Activated T-cell treated with anti-CD3 and anti-CD28 coated beads for 4 hours (primary cell): ENCODE measurements at regions not wholly inside any gene's neighbourhood (a gene's known extent, or its start where the extent isn't known, plus 50 kb on each side); places are given as distances from the start of the nearest gene placed in this dataset.

ENCODE experiments used
- DNase-seq: peaks from one replicate; pipeline ENCODE4 v3.0.0-alpha.2; 2020

- DNase-seq = no peak
Measured at GRCh38 chr2:64380853-64381527, 73.0 kb upstream of the LGALSL start.

DNA sequence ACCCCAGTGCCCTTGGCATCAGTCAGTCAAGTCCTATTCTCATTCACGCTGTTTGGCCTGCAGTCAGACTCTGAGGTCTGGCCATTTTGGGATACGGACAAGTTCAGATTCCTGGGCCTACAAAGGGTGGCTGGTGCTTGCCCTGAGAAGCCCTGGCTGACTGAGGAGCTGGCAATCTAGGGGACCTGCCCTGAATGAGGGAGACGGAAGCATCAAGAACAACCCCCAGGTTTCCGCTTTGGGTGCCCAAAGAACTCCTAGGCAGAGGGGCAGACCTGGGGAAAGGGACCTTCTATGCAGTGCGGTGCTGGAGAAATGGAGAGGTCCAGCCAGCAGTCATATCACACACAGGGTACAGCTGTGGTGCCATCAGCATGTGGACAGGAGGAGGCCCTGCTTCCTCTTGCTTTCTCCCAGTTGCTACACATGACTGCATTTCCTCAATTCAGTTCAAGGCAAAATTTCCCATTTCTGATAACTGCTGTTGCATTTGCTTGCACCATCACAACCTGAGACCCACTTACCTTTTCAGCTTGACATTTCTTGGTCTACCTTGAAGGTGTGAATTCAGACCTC is 70.9 kb upstream of the LGALSL start:
- DNase-seq = no peak

GRCh38 chr2:64383881-64384280 is 70.1 kb upstream of the LGALSL start:
- DNase-seq = no peak

- no peak for DNase-seq
Measured at GRCh38 chr2:64386676-64387075, 67.3 kb upstream of the LGALSL start.

DNA sequence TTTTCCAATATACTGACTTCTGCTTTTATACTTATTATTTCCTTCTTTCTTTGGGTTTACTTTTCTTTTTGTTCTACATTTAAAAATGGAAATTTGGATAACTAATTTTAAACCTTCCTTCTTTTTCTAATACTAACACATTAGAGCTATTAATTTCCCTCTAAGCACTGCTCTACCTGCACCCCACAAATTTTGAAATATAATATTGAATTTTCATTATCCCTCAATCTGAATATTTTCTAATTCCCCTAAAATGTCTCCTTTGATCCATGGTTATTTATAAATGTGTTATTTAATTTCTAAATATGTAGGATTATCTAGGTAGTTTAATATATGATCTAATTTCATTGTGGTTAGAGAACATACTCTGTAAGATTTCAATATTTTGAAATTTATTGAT is 63.4 kb upstream of the LGALSL start:
- DNase-seq = no peak

DNA sequence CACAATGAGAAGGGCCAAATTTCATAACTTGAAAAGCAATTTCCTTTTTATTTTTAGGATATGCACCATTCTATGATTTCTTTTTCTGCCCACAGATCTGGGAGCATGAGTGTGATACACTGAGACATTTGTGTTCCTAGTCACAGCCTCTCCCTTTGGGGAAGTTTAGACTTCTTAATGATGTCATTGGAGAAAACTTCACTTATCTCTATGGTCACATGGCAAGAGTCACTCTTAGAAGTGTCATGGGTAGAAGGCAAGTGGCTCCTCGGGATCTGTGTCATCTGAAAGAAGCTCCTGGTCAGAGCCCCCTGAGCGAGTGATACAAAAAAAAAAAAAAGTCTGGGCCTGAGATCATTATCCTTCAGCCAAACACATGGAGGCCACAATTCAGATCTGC is 62.5 kb upstream of the LGALSL start:
- DNase-seq = no peak

- no peak for DNase-seq
Measured at GRCh38 chr2:64391940-64392339, 62.0 kb upstream of the LGALSL start.

GRCh38 chr2:64392529-64392928 is 61.4 kb upstream of the LGALSL start:
- no peak for DNase-seq

GRCh38 chr2:64393383-64394010 is 60.5 kb upstream of the LGALSL start:
- DNase-seq = no peak

DNA sequence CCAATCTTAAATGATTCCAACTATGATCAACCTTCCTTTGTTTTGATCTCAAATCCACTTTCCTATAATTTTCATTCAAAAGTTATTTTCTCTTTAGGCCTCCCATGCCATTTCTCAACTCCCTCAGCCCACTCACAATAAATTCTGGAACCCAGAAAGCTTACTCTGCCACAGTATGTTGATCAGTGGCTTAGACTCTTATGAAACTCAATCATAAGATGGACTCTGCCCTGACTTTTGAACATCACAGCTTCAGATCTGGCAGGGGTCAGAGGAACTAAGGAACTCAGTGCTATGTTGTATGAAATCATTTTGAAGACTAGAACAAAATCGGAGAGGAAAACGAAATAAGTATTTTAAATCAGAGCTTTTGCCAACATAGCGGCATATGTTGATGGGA is 59.8 kb upstream of the LGALSL start:
- DNase-seq = no peak

DNA sequence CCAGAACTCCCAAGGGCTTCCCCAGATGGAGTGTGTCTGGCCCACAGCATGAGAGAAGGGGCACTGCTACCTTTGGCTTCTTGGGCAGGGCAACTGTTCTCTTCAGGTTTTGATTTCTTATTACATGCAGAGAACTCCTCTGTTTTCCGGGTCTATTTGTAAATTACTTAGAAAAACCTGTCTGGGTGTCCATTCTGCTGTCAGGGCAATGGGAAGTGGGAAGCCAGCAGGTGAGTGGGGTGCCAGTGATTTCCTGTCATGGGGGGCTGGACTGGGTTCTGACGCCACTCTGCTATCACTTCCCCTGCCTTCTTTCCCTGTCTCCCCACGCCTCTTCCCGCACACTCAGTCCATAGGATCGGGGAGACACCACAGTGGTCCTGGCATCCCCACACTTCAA is 58.0 kb upstream of the LGALSL start:
- DNase-seq = no peak

GRCh38 chr2:64396551-64396950 is 57.4 kb upstream of the LGALSL start:
- DNase-seq = no peak

GRCh38 chr2:64398516-64399129 is 55.3 kb upstream of the LGALSL start:
- no peak for DNase-seq

- DNase-seq = no peak
Measured at GRCh38 chr2:64399521-64399920, 54.4 kb upstream of the LGALSL start.

GRCh38 chr2:64400105-64400728 is 53.7 kb upstream of the LGALSL start:
- no peak for DNase-seq

DNA sequence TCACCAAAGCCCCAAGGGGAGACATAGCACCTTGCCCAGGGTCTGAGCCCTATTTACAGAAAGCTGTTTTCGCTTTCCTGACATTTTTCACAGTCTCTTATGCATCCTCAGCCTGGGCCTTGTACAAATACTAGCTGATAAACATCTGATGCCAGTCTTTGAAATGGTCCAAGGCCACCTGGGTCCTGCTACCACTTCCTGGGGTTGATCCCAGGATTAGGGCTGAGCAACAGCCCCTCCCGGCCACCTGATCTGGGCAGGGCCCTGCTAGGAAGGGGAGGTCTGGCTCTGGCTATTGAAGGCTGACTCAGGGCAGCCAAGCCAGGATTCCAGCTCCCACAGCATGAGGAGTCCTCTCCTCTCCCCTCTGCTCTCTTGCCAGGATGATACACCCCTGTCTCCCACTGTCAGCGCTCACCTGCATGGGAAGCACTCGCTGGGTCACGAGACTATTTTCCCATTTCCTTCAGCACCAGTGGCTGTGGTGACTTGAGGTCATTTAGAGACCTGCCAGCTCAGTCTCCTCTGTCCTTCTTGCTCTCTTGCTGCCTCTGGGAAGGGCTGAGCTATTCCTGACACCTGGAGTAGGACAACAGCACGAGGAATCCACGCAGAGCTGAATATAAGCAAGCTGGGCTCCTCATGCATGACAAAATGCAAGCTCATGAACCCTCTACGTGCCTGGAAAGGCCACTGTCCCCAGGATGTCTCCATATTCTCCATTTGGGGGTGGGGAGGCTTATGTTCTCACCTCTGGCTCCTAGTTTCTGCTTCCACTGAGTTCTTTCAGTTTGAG is 53.0 kb upstream of the LGALSL start:
- no peak for DNase-seq

DNA sequence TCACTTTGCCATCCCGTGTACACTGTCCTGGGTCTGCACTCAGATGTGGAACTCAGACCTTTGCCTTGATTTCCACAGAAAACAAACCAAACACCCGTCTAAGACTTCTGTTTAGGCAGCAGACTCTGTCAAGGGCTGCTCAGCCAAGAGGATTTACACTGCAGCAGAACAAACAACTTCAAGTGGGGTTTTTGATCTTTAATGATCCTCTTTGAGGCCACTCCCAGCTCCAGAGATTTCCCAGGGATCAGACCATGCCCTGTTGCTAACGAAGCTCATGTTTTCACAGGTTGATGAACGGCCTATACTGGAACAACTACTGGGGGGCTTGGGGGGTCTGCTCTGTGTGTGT is 52.5 kb upstream of the LGALSL start:
- no peak for DNase-seq

DNA sequence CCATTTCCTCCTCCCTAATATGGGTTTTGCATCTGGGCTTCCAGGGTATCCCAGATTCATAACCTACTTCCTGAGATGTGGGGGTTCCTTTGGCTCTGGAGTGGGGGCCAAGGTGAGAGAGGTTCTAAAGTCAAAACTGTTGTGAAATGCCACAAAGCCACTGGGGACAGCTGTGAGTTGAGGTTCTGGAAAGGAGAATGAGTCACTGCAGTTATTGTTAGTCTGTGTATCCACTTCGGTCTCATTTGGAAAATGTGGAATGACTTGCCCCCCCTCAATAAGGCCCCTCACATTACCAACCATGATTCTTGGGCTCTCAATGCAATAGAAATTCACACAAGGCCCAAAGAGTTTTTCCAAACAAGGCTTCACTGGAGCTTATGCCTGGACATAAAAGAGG is 51.1 kb upstream of the LGALSL start:
- no peak for DNase-seq

DNA sequence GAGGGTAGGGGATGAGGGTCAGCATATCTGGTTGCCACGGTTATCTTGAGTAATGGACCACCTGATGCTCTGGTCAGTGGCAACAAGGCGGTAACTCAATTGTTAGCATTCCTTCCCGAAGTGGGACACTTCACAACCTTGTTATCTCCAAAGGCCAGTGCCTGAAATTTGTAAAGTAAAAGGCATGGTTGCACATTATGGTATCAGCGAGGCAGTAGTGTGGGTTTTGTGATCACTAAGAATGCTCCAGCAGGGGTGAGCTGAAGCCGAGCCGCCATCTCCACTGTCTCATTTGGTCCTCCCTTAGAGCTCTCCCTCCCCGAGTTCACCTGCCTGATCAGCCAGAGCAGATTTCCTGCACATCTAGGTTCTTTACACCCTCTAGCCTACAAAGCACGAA is 50.5 kb upstream of the LGALSL start:
- no peak for DNase-seq

- DNase-seq = no peak
Measured at GRCh38 chr2:64404002-64404731, 49.8 kb upstream of the LGALSL start.
